ENCODE measurements at regions not wholly inside any gene's neighbourhood (a gene's known extent, or its start where the extent isn't known, plus 50 kb on each side); places are given as distances from the start of the nearest gene placed in this dataset.

DNA sequence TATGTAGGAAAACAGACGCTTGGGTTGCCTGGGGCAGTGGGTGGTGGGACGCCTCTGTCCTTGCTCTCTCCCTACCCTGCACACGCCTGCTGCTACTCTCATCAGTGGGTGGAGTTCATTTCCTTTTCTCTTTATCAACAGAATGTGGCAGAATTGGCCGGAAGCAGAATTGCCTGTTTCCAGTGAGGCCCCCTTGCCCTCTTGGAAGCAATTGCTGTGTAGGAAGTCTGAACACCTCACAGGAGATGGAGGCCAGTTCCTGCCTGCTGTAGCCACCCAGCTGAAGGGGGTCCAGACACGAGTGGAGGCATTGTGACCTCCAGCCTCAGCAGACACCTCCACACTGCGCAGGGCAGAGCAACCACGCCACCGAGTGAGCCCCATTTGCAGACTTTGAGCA, 331.6 kb upstream of the ZNF32 start:
- H3K9ac ChIP-seq (ENCODE audit: low read length): no peak overlapping the region
- no peaks in the 10 kb centered on the region for H3K9me2 ChIP-seq (replicated peaks; ENCODE audit: insufficient read depth, low read length)
- no peak for DNase-seq
- H3K36me3 ChIP-seq (replicated peaks; ENCODE audit: insufficient read depth, low read length): no peaks in the 10 kb centered on the region
- H4K20me1 ChIP-seq (ENCODE audit: insufficient read depth, low read length): no peaks in the 10 kb centered on the region
- H3K9me3 ChIP-seq (replicated peaks; ENCODE audit: insufficient read depth, low read length): no peaks in the 10 kb centered on the region
- H3K79me2 ChIP-seq (ENCODE audit: low read length): no peaks in the 10 kb centered on the region
- no peaks in the 10 kb centered on the region for H3K4me1 ChIP-seq (ENCODE audit: low read length)
- H3K27ac ChIP-seq (ENCODE audit: low read length): no peak overlapping the region
- H3K27me3 ChIP-seq (replicated peaks; ENCODE audit: insufficient read depth, low read length): no peaks in the 10 kb centered on the region
- TF ChIP-seq, protein P1, sequence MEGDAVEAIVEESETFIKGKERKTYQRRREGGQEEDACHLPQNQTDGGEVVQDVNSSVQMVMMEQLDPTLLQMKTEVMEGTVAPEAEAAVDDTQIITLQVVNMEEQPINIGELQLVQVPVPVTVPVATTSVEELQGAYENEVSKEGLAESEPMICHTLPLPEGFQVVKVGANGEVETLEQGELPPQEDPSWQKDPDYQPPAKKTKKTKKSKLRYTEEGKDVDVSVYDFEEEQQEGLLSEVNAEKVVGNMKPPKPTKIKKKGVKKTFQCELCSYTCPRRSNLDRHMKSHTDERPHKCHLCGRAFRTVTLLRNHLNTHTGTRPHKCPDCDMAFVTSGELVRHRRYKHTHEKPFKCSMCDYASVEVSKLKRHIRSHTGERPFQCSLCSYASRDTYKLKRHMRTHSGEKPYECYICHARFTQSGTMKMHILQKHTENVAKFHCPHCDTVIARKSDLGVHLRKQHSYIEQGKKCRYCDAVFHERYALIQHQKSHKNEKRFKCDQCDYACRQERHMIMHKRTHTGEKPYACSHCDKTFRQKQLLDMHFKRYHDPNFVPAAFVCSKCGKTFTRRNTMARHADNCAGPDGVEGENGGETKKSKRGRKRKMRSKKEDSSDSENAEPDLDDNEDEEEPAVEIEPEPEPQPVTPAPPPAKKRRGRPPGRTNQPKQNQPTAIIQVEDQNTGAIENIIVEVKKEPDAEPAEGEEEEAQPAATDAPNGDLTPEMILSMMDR (IDR thresholded peaks at IDR 0.05; ENCODE audit: low read length): no peak
- TF ChIP-seq EZH2phosphoT487 (IDR thresholded peaks at IDR 0.05; ENCODE audit: low read length) (no peak), EZH2 (optimal IDR thresholded peaks at IDR 0.05; ENCODE audit: low read depth, low read length) (no peak)
- no peak overlapping the region for H3K4me3 ChIP-seq (ENCODE audit: low read length)
- no peak overlapping the region for H3K4me2 ChIP-seq (ENCODE audit: low read depth, low read length)
- no peaks in the 10 kb centered on the region for H3F3A ChIP-seq (ENCODE audit: insufficient read depth, low read length)
- H2AFZ ChIP-seq (ENCODE audit: low read length): no peak overlapping the region

DNA sequence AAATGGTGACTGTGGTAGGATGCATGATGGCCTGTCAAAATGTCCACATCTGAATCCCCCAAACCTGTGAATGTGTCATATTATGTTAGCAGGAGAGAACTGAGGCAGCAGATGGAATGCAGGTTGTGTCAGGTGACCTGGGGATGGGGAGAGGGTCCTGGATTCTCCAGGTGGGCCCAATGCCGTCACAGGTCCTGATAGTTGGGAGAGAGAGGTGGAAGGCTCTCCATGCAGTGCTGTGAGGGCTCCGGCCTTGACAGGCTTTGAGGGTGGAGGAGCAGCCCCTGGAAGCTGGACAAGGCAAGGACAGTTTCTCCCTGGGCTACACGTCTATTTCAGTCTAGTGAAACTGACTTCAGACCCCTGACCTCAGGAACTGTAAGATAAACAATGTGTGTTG, 330.9 kb upstream of the ZNF32 start:
- no peak overlapping the region for H3K4me3 ChIP-seq (ENCODE audit: low read length)
- H3K9ac ChIP-seq (ENCODE audit: low read length): no peak overlapping the region
- no peaks in the 10 kb centered on the region for H3K9me2 ChIP-seq (replicated peaks; ENCODE audit: insufficient read depth, low read length)
- H3K27ac ChIP-seq (ENCODE audit: low read length): no peak overlapping the region
- DNase-seq: no peak
- no peak overlapping the region for H3K4me2 ChIP-seq (ENCODE audit: low read depth, low read length)
- no peaks in the 10 kb centered on the region for H3F3A ChIP-seq (ENCODE audit: insufficient read depth, low read length)
- TF ChIP-seq, protein P1 (IDR thresholded peaks at IDR 0.05; ENCODE audit: low read length): no peak
- TF ChIP-seq EZH2 (optimal IDR thresholded peaks at IDR 0.05; ENCODE audit: low read depth, low read length) (no peak), EZH2phosphoT487 (IDR thresholded peaks at IDR 0.05; ENCODE audit: low read length) (no peak)
- H3K9me3 ChIP-seq (replicated peaks; ENCODE audit: insufficient read depth, low read length): no peaks in the 10 kb centered on the region
- no peaks in the 10 kb centered on the region for H3K36me3 ChIP-seq (replicated peaks; ENCODE audit: insufficient read depth, low read length)
- no peaks in the 10 kb centered on the region for H4K20me1 ChIP-seq (ENCODE audit: insufficient read depth, low read length)
- no peaks in the 10 kb centered on the region for H3K79me2 ChIP-seq (ENCODE audit: low read length)
- no peaks in the 10 kb centered on the region for H3K4me1 ChIP-seq (ENCODE audit: low read length)
- no peaks in the 10 kb centered on the region for H3K27me3 ChIP-seq (replicated peaks; ENCODE audit: insufficient read depth, low read length)
- no peak overlapping the region for H2AFZ ChIP-seq (ENCODE audit: low read length)

DNA sequence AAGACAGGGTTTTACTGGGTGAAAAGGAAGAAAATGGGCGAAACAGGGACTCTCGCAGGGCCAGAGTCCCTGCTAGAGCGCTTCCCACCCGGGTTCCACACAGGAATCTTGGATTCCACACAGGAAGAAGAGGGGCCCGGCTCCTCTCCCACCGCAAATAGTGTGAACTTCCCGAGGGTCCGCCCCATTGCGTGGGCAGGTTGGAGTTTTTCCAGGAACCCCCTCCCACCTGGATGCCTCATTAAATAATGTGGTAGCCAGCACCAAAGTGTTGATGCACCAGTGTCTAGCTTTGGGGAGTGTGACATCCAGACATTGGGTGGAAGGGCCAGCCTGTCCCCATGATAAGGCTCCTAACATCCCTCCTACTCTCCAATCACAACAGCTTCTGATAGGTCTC, 330.3 kb upstream of the ZNF32 start:
- no peak overlapping the region for H3K4me3 ChIP-seq (ENCODE audit: low read length)
- no peaks in the 10 kb centered on the region for H3K79me2 ChIP-seq (ENCODE audit: low read length)
- no peaks in the 10 kb centered on the region for H3K27me3 ChIP-seq (replicated peaks; ENCODE audit: insufficient read depth, low read length)
- no peak for DNase-seq
- no peaks in the 10 kb centered on the region for H3K9me3 ChIP-seq (replicated peaks; ENCODE audit: insufficient read depth, low read length)
- H3K27ac ChIP-seq (ENCODE audit: low read length): no peak overlapping the region
- H3K4me2 ChIP-seq (ENCODE audit: low read depth, low read length): no peak overlapping the region
- H4K20me1 ChIP-seq (ENCODE audit: insufficient read depth, low read length): no peaks in the 10 kb centered on the region
- no peak overlapping the region for H2AFZ ChIP-seq (ENCODE audit: low read length)
- H3K36me3 ChIP-seq (replicated peaks; ENCODE audit: insufficient read depth, low read length): no peaks in the 10 kb centered on the region
- no peaks in the 10 kb centered on the region for H3K9me2 ChIP-seq (replicated peaks; ENCODE audit: insufficient read depth, low read length)
- H3F3A ChIP-seq (ENCODE audit: insufficient read depth, low read length): no peaks in the 10 kb centered on the region
- no peak for TF ChIP-seq EZH2 (optimal IDR thresholded peaks at IDR 0.05; ENCODE audit: low read depth, low read length)
- TF ChIP-seq, protein P1 (IDR thresholded peaks at IDR 0.05; ENCODE audit: low read length): no peak
- TF ChIP-seq EZH2phosphoT487 (IDR thresholded peaks at IDR 0.05; ENCODE audit: low read length): no peak
- no peak overlapping the region for H3K9ac ChIP-seq (ENCODE audit: low read length)
- H3K4me1 ChIP-seq (ENCODE audit: low read length): no peaks in the 10 kb centered on the region
